HG02938 (cell line): ENCODE measurements at regions not wholly inside any gene's neighbourhood (a gene's known extent, or its start where the extent isn't known, plus 50 kb on each side); places are given as distances from the start of the nearest gene placed in this dataset.
"Not testable (repeated sequence)": the region's sequence is repeated elsewhere in the genome, so short reads cannot be mapped to it uniquely, and the experiment has no call there.

Experiments used
- ATAC-seq: cut with Tn5 transposase; IDR thresholded peaks from one replicate; pipeline ENCODE4 v1.9.1; 2021; ENCODE audit warnings: mild to moderate bottlenecking, moderate library complexity; ENCODE audit not compliant: unreplicated experiment

GRCh38 chr5:53160895-53161294, 51.3 kb upstream of the MOCS2 start:
- no peak for ATAC-seq

- ATAC-seq: no peak
Observed at GRCh38 chr5:53161876-53162275, 52.3 kb upstream of the MOCS2 start.

- ATAC-seq: no peak
Observed at GRCh38 chr5:53164478-53165165, 55.1 kb upstream of the MOCS2 start.

- no peak for ATAC-seq
Observed at GRCh38 chr5:53165431-53166182, 56.0 kb upstream of the MOCS2 start.

- no peak for ATAC-seq
Observed at GRCh38 chr5:53166183-53166495, 56.6 kb upstream of the MOCS2 start.

- no peak for ATAC-seq
Observed at GRCh38 chr5:53167836-53168235, 58.3 kb upstream of the MOCS2 start.

GRCh38 chr5:53169933-53170332, 60.4 kb upstream of the MOCS2 start:
- no peak for ATAC-seq

GRCh38 chr5:53170746-53171349, 61.3 kb upstream of the MOCS2 start:
- no peak for ATAC-seq

- not testable (repeated sequence) for ATAC-seq
Observed at GRCh38 chr5:53172073-53172472, 62.5 kb upstream of the MOCS2 start.

GRCh38 chr5:53172630-53173029, 63.1 kb upstream of the MOCS2 start:
- ATAC-seq: no peak

GRCh38 chr5:53173083-53173482, 63.5 kb upstream of the MOCS2 start:
- ATAC-seq: no peak

GRCh38 chr5:53178830-53179229, 69.3 kb upstream of the MOCS2 start:
- no peak for ATAC-seq

- ATAC-seq: no peak
Observed at GRCh38 chr5:53179691-53180090, 70.1 kb upstream of the MOCS2 start.

GRCh38 chr5:53180538-53180937, 71.0 kb upstream of the MOCS2 start:
- no peak for ATAC-seq

GRCh38 chr5:53180991-53181390, 71.4 kb upstream of the MOCS2 start:
- no peak for ATAC-seq

GRCh38 chr5:53183880-53184279, 74.3 kb upstream of the MOCS2 start:
- ATAC-seq: no peak

GRCh38 chr5:53191548-53192165, 82.1 kb upstream of the MOCS2 start:
- no peak for ATAC-seq

GRCh38 chr5:53194086-53194485, 84.5 kb upstream of the MOCS2 start:
- ATAC-seq: no peak

- no peak for ATAC-seq
Observed at GRCh38 chr5:53199882-53200281, 90.3 kb upstream of the MOCS2 start.

GRCh38 chr5:53200306-53200705, 90.7 kb upstream of the MOCS2 start:
- no peak for ATAC-seq

GRCh38 chr5:53201746-53202145, 92.2 kb upstream of the MOCS2 start:
- no peak for ATAC-seq

- ATAC-seq: no peak
Observed at GRCh38 chr5:53206562-53206961, 97.0 kb upstream of the MOCS2 start.
